ENCODE measurements at regions not wholly inside any gene's neighbourhood (a gene's known extent, or its start where the extent isn't known, plus 50 kb on each side); places are given as distances from the start of the nearest gene placed in this dataset.

- POLR2A ChIA-PET (ENCODE audit: partially characterized antibody), result interaction anchor here (1.8 kb wide), 1 partner anchor 9 kb away, joined by 5 read pairs; no protein-coding TSS in a partner anchor
- Histone ChIP-seq H3K23me2 (ENCODE audit: low read depth, low read length) (no peaks in the 10 kb centered on the region; the same call in 1 of the 2 replicates), H3K79me2 (ENCODE audit: control insufficient read depth in 1 of 2, insufficient read depth in 2 of 2, low read length in 2 of 2) (no peaks in the 10 kb centered on the region), H2BK120ac (replicated peaks; ENCODE audit: low read depth, low read length) (no peak overlapping the region), H4K91ac (replicated peaks; ENCODE audit: insufficient read length, low read length) (no peak overlapping the region), H2BK20ac (ENCODE audit: low read length) (no peak overlapping the region), H4K8ac (ENCODE audit: extremely low read depth, insufficient read depth, low read length) (no peak overlapping the region), H3K4me2 (ENCODE audit: insufficient read depth in 1 of 2, low read depth in 2 of 2, low read length in 2 of 2) (no peak overlapping the region), H3K36me3 (ENCODE audit: control insufficient read depth in 2 of 4, insufficient read depth in 4 of 4, low read length in 3 of 4) (no peaks in the 10 kb centered on the region), H3K4me3 (ENCODE audit: extremely low read depth in 1 of 4, insufficient read depth in 2 of 4, low read depth in 3 of 4, low read length in 4 of 4) (no peak overlapping the region), H3K27ac (ENCODE audit: low read depth, low read length) (no peak overlapping the region), H2BK12ac (ENCODE audit: low read depth, low read length) (no peak overlapping the region), H2AK5ac (ENCODE audit: low read depth, low read length) (no peak overlapping the region), H3K18ac (ENCODE audit: extremely low read depth, low read length) (no peak overlapping the region), H4K20me1 (replicated peaks in 1 of 2; ENCODE audit: control insufficient read depth in 1 of 2, insufficient read depth in 2 of 2, low read length in 2 of 2) (peaks cover 0 to 2% of the 10 kb centered on the region in 2 experiments), H2BK15ac (ENCODE audit: low read length) (no peak overlapping the region), H3K9me3 (ENCODE audit: insufficient read depth in 2 of 2, low read depth in 1 of 2, low read length in 1 of 2) (no peaks in the 10 kb centered on the region), H2AFZ (ENCODE audit: low read length) (no peak overlapping the region), H4K5ac (ENCODE audit: insufficient read length, low read depth, low read length) (no peak overlapping the region), H3K14ac (ENCODE audit: insufficient read length) (no peak overlapping the region), H3K4me1 (replicated peaks in 1 of 4; ENCODE audit: control insufficient read depth in 3 of 4, insufficient read depth in 4 of 4, low read length in 3 of 4) (peaks cover 0 to 2% (median 0%) of the 10 kb centered on the region in 4 experiments; a peak in 1 of 7 replicates), H3K27me3 (replicated peaks in 1 of 4; ENCODE audit: control insufficient read depth in 3 of 4, extremely low read depth in 1 of 4, insufficient read depth in 3 of 4, low read length in 3 of 4) (peaks cover 3 to 28% (median 16%) of the 10 kb centered on the region in 4 experiments), H3K23ac (ENCODE audit: insufficient read length) (no peak overlapping the region), H3K56ac (replicated peaks; ENCODE audit: insufficient read length, low read depth, low read length) (no peak overlapping the region), H3K9ac (replicated peaks in 1 of 4; ENCODE audit: extremely low read depth in 1 of 4, low read depth in 3 of 4, low read length in 3 of 4) (no peak overlapping the region), H2BK5ac (ENCODE audit: low read depth, low read length) (no peak overlapping the region), H3K79me1 (ENCODE audit: low read depth, low read length) (no peaks in the 10 kb centered on the region), H3K4ac (replicated peaks; ENCODE audit: insufficient read length, low read depth, low read length) (no peak overlapping the region)
- FAIRE-seq (no peak), DNase-seq (ENCODE audit: low read depth in 1 of 2, low spot score in 2 of 2) (no peak)
- WGBS, 2 experiments (ENCODE audit: extremely low coverage in 1 of 2, insufficient coverage in 1 of 2, insufficient read length in 1 of 2, insufficient replicate concordance in 2 of 2, low coverage in 1 of 2, low lambda C conversion rate in 2 of 2, missing lambda C conversion rate in 1 of 2), result 100% methylated on average over 1 of the region's 1 CpG; no CpG with 5 or more reads in 1 of the 2 experiments
- CTCF ChIA-PET (ENCODE audit: partially characterized antibody), result interaction anchor here (0.7 to 1.8 kb wide), 3 partner anchors 10 to 480 kb away, joined by 3 to 6 read pairs (median 3); no protein-coding TSS in a partner anchor
- no peak for TF ChIP-seq RNF2 (IDR thresholded peaks at IDR 0.05; ENCODE audit: borderline replicate concordance, low read depth, low read length, missing control alignments, poor library complexity, severe bottlenecking)
- peak; percentile 56; the same call in 1 of the 2 replicates for TF ChIP-seq CEBPB (IDR thresholded peaks at IDR 0.05; ENCODE audit: low read depth, low read length)
Observed at GRCh38 chr14:96688629-96689028, 108.6 kb upstream of the VRK1 start.
